ENCODE measurements at regions not wholly inside any gene's neighbourhood (a gene's known extent, or its start where the extent isn't known, plus 50 kb on each side); places are given as distances from the start of the nearest gene placed in this dataset.

DNA sequence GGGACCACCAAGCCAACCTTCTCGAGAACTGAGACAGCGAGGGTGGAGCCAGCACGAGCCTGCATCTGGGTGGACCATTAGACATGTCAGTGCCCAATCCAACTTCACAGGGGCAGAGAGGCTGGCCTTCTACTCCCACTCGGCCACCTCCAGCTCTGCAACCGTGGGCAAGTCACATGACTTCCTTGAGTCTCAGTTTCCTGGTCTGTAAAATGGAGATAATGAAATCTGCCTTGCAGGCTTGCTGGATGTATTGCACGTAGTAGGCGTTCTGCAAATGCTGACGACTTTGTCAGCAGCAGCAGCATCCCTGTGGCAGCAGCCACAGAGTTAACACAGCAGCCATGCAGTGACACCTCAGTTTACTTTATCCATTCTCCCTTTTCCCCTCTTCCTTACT is 208.9 kb downstream of the GLI2 start:
- no peak for DNase-seq
- no peak for TF ChIP-seq EP300 (IDR thresholded peaks at IDR 0.05)
- no peak for TF ChIP-seq POLR2A (IDR thresholded peaks at IDR 0.05)
- TF ChIP-seq, protein P1, sequence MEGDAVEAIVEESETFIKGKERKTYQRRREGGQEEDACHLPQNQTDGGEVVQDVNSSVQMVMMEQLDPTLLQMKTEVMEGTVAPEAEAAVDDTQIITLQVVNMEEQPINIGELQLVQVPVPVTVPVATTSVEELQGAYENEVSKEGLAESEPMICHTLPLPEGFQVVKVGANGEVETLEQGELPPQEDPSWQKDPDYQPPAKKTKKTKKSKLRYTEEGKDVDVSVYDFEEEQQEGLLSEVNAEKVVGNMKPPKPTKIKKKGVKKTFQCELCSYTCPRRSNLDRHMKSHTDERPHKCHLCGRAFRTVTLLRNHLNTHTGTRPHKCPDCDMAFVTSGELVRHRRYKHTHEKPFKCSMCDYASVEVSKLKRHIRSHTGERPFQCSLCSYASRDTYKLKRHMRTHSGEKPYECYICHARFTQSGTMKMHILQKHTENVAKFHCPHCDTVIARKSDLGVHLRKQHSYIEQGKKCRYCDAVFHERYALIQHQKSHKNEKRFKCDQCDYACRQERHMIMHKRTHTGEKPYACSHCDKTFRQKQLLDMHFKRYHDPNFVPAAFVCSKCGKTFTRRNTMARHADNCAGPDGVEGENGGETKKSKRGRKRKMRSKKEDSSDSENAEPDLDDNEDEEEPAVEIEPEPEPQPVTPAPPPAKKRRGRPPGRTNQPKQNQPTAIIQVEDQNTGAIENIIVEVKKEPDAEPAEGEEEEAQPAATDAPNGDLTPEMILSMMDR (IDR thresholded peaks at IDR 0.05) = no peak
- intact Hi-C loops (cut with DNase I) = no loop called here

DNA sequence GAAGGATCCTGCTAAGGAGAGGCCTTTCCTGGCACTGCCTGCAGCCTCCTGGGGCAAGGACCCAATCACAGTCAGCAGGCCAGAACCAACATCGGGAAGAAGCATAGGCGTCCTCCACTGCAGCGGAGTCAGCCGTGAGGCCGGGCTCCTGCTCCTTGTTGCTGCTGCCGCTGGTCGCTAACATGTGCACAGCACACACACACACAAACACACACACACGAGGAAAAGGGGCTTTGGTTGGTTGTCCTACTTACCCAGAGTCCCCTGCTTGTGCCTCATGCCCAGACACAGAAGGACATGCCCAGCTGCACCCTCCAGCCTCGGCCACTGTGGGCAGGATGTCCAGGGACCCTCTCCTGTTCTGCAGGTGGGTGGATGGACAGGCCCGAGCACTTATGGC is 209.4 kb downstream of the GLI2 start:
- H3K4me3 ChIP-seq = no peak overlapping the region
- no peak for DNase-seq
- intact Hi-C loops (cut with DNase I) = no loop called here
- no peaks in the 10 kb centered on the region for H3K36me3 ChIP-seq
- no peak overlapping the region for H3K27ac ChIP-seq
- H3K4me1 ChIP-seq (ENCODE audit: insufficient read depth) = peaks cover 14% of the 10 kb centered on the region
- 77 to 80% (median 80%) methylated on average over 10 of the region's 10 CpGs for WGBS, 3 donors
- TF ChIP-seq, protein P1 (IDR thresholded peaks at IDR 0.05) = no peak
- TF ChIP-seq EP300 (IDR thresholded peaks at IDR 0.05) = no peak
- no peak for TF ChIP-seq POLR2A (IDR thresholded peaks at IDR 0.05)
- H3K27me3 ChIP-seq = no peaks in the 10 kb centered on the region
- no peaks in the 10 kb centered on the region for H3K9me3 ChIP-seq

More for the DNA sequence above, 208.9 kb downstream of the GLI2 start:
- Histone ChIP-seq H3K4me3 (no peak overlapping the region), H3K27ac (no peak overlapping the region), H3K9me3 (no peaks in the 10 kb centered on the region), H3K36me3 (no peaks in the 10 kb centered on the region), H3K4me1 (ENCODE audit: insufficient read depth) (peaks cover 14% of the 10 kb centered on the region), H3K27me3 (no peaks in the 10 kb centered on the region)
- WGBS, 3 donors = 87 to 95% (median 92%) methylated on average over 8 of the region's 8 CpGs

DNA sequence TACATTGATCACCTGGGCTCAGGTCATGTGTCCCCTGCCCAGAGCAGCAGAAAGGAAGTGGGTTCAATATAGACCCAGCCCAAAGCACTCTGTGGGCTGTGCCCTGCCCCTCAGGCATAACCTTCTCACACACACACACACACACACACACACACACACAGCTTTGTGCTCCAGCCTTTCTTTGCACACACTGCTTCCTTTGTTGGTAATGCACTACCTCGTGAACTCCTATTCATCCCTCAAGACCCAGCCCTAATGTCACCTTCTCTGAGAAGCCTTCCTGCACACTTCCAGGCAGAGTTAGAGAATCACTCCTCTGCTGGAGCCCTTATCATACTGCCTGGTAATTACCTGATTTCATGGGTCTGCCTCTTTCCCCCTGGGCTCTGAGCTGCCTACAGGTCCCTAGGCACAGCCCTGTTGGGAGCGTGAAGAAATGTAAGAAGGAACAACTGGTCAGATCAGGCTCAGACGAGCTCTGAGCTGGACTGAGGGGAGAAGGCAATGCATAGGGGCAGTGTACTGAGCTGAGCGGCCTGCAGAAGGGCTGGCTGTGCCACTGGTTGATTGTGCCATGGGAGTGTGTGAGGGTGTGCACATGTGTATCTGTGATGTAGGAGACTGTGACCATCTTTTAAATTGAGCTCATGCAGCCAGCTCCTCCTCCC is 210.3 kb downstream of the GLI2 start:
- intact Hi-C loops (cut with DNase I) = no loop called here
- DNase-seq = no peak
- no peaks in the 10 kb centered on the region for H3K9me3 ChIP-seq
- TF ChIP-seq, protein P1 (IDR thresholded peaks at IDR 0.05) = no peak
- no peak for TF ChIP-seq POLR2A (IDR thresholded peaks at IDR 0.05)
- no peak for TF ChIP-seq EP300 (IDR thresholded peaks at IDR 0.05)
- WGBS, 3 donors = 94 to 97% (median 94%) methylated on average over 4 of the region's 4 CpGs
- peaks cover 10% of the 10 kb centered on the region for H3K4me1 ChIP-seq (ENCODE audit: insufficient read depth)
- no peak overlapping the region for H3K4me3 ChIP-seq
- no peaks in the 10 kb centered on the region for H3K36me3 ChIP-seq
- no peaks in the 10 kb centered on the region for H3K27me3 ChIP-seq
- H3K27ac ChIP-seq = no peak overlapping the region

DNA sequence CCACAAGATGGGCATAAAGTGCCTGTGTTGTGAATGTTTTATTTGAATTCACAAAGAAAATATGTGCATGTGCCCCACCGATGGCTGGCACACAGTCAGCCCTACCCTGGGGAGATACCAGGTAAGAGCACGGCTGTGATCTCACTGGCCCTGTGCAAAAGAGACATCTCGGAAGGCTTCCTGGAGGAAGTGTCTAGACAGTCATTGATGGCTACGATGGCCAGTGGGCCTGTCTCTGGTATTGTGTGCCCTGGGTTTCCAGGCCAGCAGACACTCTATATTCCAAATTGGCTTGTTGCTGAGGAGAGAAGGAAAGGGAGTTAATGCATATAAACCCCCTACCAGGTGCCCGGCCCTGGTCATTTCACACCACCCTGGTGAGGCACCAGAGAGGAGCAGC is 211.7 kb downstream of the GLI2 start:
- no peak overlapping the region for H3K27ac ChIP-seq
- no peaks in the 10 kb centered on the region for H3K27me3 ChIP-seq
- TF ChIP-seq, protein P1 (IDR thresholded peaks at IDR 0.05) = no peak
- TF ChIP-seq POLR2A (IDR thresholded peaks at IDR 0.05) = no peak
- intact Hi-C loops (cut with DNase I) = no loop called here
- H3K9me3 ChIP-seq = no peaks in the 10 kb centered on the region
- H3K36me3 ChIP-seq = no peaks in the 10 kb centered on the region
- peaks cover 6% of the 10 kb centered on the region for H3K4me1 ChIP-seq (ENCODE audit: insufficient read depth)
- no peak for DNase-seq
- WGBS, 3 donors = 94 to 99% (median 96%) methylated on average over 5 of the region's 5 CpGs
- no peak overlapping the region for H3K4me3 ChIP-seq

Measured in ovary (tissue), 7 donors.